ENCODE measurements at regions not wholly inside any gene's neighbourhood (a gene's known extent, or its start where the extent isn't known, plus 50 kb on each side); places are given as distances from the start of the nearest gene placed in this dataset.

- Histone ChIP-seq H3K9me3 (no peaks in the 10 kb centered on the region), H3K4me3 (no peak overlapping the region), H3K36me3 (no peaks in the 10 kb centered on the region), H3K27me3 (no peaks in the 10 kb centered on the region), H3K27ac (no peak overlapping the region), H3K4me1 (peaks cover 0 to 4% (median 2%) of the 10 kb centered on the region in 3 donors)
- intact Hi-C loops (cut with DNase I) = loop anchor here in 1 of 3 donors (10.0 kb wide), 1 partner anchor 75 kb away; no protein-coding TSS in a partner anchor
- FAIRE-seq (no peak), DNase-seq (peak in 1 of 6 donors; percentile 17), ATAC-seq (no peak)
- TF ChIP-seq CTCF (IDR thresholded peaks at IDR 0.05) = no peak
- WGBS, 2 donors = 81 to 87% methylated on average over 7 of the region's 7 CpGs
Measured at GRCh38 chr10:78979938-78980337, 88.8 kb upstream of the ZMIZ1 start.

GRCh38 chr10:78980354-78980753 lies 88.4 kb upstream of the ZMIZ1 start:
- intact Hi-C loops (cut with DNase I) = no loop called here
- WGBS, 2 donors = 82 to 88% methylated on average over 9 of the region's 9 CpGs
- no peak overlapping the region for H3K27ac ChIP-seq
- no peaks in the 10 kb centered on the region for H3K36me3 ChIP-seq
- H3K4me1 ChIP-seq = no peaks in the 10 kb centered on the region
- no peaks in the 10 kb centered on the region for H3K9me3 ChIP-seq
- TF ChIP-seq CTCF (IDR thresholded peaks at IDR 0.05) = no peak
- no peak overlapping the region for H3K4me3 ChIP-seq
- H3K27me3 ChIP-seq = no peaks in the 10 kb centered on the region
- peak in 1 of 6 donors; percentile 26 for DNase-seq
- no peak for FAIRE-seq
- ATAC-seq = no peak

- H3K27ac ChIP-seq = no peak overlapping the region
- WGBS, 2 donors = 81 to 84% methylated on average over 5 of the region's 5 CpGs
- TF ChIP-seq CTCF (IDR thresholded peaks at IDR 0.05) = no peak
Measured at GRCh38 chr10:78980815-78981214, 88.0 kb upstream of the ZMIZ1 start.

GRCh38 chr10:78981257-78981969 lies 87.4 kb upstream of the ZMIZ1 start:
- no peak for FAIRE-seq
- no peak overlapping the region for H3K4me3 ChIP-seq
- no peak overlapping the region for H3K27ac ChIP-seq
- H3K27me3 ChIP-seq = no peaks in the 10 kb centered on the region
- intact Hi-C loops (cut with DNase I) = no loop called here
- no peaks in the 10 kb centered on the region for H3K36me3 ChIP-seq
- no peak for ATAC-seq
- whole genome bisulfite sequencing, 2 donors = 88 to 91% methylated on average over 6 of the region's 6 CpGs
- H3K9me3 ChIP-seq = no peaks in the 10 kb centered on the region
- no peak for TF ChIP-seq CTCF (IDR thresholded peaks at IDR 0.05)
- H3K4me1 ChIP-seq = no peaks in the 10 kb centered on the region
- peak in 1 of 6 donors; percentile 18 for DNase-seq

More at GRCh38 chr10:78980815-78981214, 88.0 kb upstream of the ZMIZ1 start:
- intact Hi-C loops (cut with DNase I) = no loop called here
- Histone ChIP-seq H3K9me3 (no peaks in the 10 kb centered on the region), H3K4me3 (no peak overlapping the region), H3K4me1 (no peaks in the 10 kb centered on the region), H3K27me3 (no peaks in the 10 kb centered on the region), H3K36me3 (no peaks in the 10 kb centered on the region)
- DNase-seq (no peak), ATAC-seq (no peak), FAIRE-seq (no peak)

GRCh38 chr10:78981970-78982281 lies 86.8 kb upstream of the ZMIZ1 start:
- ATAC-seq (peak in 3 of 4 donors; percentile 34 to 41 (median 34)), FAIRE-seq (no peak), DNase-seq (peak in 1 of 6 donors; percentile 32)
- Histone ChIP-seq H3K4me1 (no peaks in the 10 kb centered on the region), H3K36me3 (no peaks in the 10 kb centered on the region), H3K9me3 (no peaks in the 10 kb centered on the region), H3K4me3 (no peak overlapping the region), H3K27ac (no peak overlapping the region), H3K27me3 (no peaks in the 10 kb centered on the region)
- intact Hi-C loops (cut with DNase I) = no loop called here
- 76 to 79% methylated on average over 4 of the region's 4 CpGs for WGBS, 2 donors
- TF ChIP-seq CTCF (IDR thresholded peaks at IDR 0.05) = no peak

Data from pancreas (tissue), 10 donors.